Peyer's patch (tissue), 4 donors: ENCODE measurements at regions not wholly inside any gene's neighbourhood (a gene's known extent, or its start where the extent isn't known, plus 50 kb on each side); places are given as distances from the start of the nearest gene placed in this dataset.

ENCODE experiments used
- POLR2A ChIP-seq, 2 donors: fragments of 450-650 bp; IDR thresholded peaks; one replicate each; pipeline ENCODE4 v1.5.1; 2017; ENCODE audit warnings: antibody characterized with exemption in 2 of 2, mild to moderate bottlenecking in 2 of 2, moderate library complexity in 2 of 2
- TF ChIP-seq, protein P1 (sequence below), 6 experiments: fragments of 450-650 bp in 4 of 6; fragments of 200-600 bp in 2 of 6; sonication (generic) in 1 of 6; IDR thresholded peaks; one replicate each; pipeline ENCODE4 v1.5.1; 2017 to 2019; ENCODE audit warnings: antibody characterized with exemption in 6 of 6, mild to moderate bottlenecking in 3 of 6, moderate library complexity in 1 of 6

GRCh38 chr5:135159626-135160025 lies 125.6 kb upstream of the PITX1 start:
- TF ChIP-seq, protein P1, sequence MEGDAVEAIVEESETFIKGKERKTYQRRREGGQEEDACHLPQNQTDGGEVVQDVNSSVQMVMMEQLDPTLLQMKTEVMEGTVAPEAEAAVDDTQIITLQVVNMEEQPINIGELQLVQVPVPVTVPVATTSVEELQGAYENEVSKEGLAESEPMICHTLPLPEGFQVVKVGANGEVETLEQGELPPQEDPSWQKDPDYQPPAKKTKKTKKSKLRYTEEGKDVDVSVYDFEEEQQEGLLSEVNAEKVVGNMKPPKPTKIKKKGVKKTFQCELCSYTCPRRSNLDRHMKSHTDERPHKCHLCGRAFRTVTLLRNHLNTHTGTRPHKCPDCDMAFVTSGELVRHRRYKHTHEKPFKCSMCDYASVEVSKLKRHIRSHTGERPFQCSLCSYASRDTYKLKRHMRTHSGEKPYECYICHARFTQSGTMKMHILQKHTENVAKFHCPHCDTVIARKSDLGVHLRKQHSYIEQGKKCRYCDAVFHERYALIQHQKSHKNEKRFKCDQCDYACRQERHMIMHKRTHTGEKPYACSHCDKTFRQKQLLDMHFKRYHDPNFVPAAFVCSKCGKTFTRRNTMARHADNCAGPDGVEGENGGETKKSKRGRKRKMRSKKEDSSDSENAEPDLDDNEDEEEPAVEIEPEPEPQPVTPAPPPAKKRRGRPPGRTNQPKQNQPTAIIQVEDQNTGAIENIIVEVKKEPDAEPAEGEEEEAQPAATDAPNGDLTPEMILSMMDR (IDR thresholded peaks at IDR 0.05), result no peak
- no peak for TF ChIP-seq POLR2A (IDR thresholded peaks at IDR 0.05)
